CD1c-positive myeloid dendritic cell (primary cell): ENCODE measurements at regions not wholly inside any gene's neighbourhood (a gene's known extent, or its start where the extent isn't known, plus 50 kb on each side); places are given as distances from the start of the nearest gene placed in this dataset.

Experiments used
- DNase-seq: peaks from one replicate; pipeline ENCODE4 v3.0.0-alpha.2; 2016; ENCODE audit errors: extremely low spot score

- no peak for DNase-seq
Observed at GRCh38 chr9:135308821-135309762, 170.5 kb upstream of the PPP1R26 start.

- no peak for DNase-seq
Observed at GRCh38 chr9:135309763-135310125, 169.8 kb upstream of the PPP1R26 start.

GRCh38 chr9:135310134-135310533, 169.4 kb upstream of the PPP1R26 start:
- no peak for DNase-seq

GRCh38 chr9:135315572-135315971, 164.0 kb upstream of the PPP1R26 start:
- DNase-seq = no peak

- DNase-seq = no peak
Observed at GRCh38 chr9:135320331-135320730, 159.3 kb upstream of the PPP1R26 start.

GRCh38 chr9:135320943-135321342, 158.6 kb upstream of the PPP1R26 start:
- DNase-seq = no peak

- DNase-seq = no peak
Observed at GRCh38 chr9:135321580-135321979, 158.0 kb upstream of the PPP1R26 start.

GRCh38 chr9:135324329-135324728, 155.3 kb upstream of the PPP1R26 start:
- no peak for DNase-seq

GRCh38 chr9:135326141-135326540, 153.4 kb upstream of the PPP1R26 start:
- no peak for DNase-seq

- DNase-seq = no peak
Observed at GRCh38 chr9:135326633-135327152, 152.9 kb upstream of the PPP1R26 start.

GRCh38 chr9:135328485-135329417, 150.8 kb upstream of the PPP1R26 start:
- DNase-seq = no peak

- DNase-seq = no peak
Observed at GRCh38 chr9:135329571-135330306, 149.8 kb upstream of the PPP1R26 start.

- DNase-seq = no peak
Observed at GRCh38 chr9:135330307-135330631, 149.3 kb upstream of the PPP1R26 start.

GRCh38 chr9:135330685-135331590, 148.6 kb upstream of the PPP1R26 start:
- no peak for DNase-seq

GRCh38 chr9:135332516-135332915, 147.1 kb upstream of the PPP1R26 start:
- DNase-seq = no peak

- DNase-seq = no peak
Observed at GRCh38 chr9:135332979-135333748, 146.4 kb upstream of the PPP1R26 start.

- no peak for DNase-seq
Observed at GRCh38 chr9:135334953-135335460, 144.6 kb upstream of the PPP1R26 start.

- DNase-seq = no peak
Observed at GRCh38 chr9:135335691-135336181, 143.8 kb upstream of the PPP1R26 start.

GRCh38 chr9:135336722-135337527, 142.7 kb upstream of the PPP1R26 start:
- no peak for DNase-seq
